SK-N-SH (cell line): ENCODE measurements at regions not wholly inside any gene's neighbourhood (a gene's known extent, or its start where the extent isn't known, plus 50 kb on each side); places are given as distances from the start of the nearest gene placed in this dataset.

Experiments used
- ELF1 ChIP-seq: IDR thresholded peaks from 2 replicates; pipeline ENCODE4 v1.4.0; 2012
- EP300 ChIP-seq, 2 experiments: IDR thresholded peaks; 2 replicates each; pipeline versions ENCODE4 v1.4.0 to v1.6.1; 2012; ENCODE audit warnings: borderline replicate concordance in 1 of 2, low read depth in 1 of 2, low read length in 1 of 2
- FOSL2 ChIP-seq: IDR thresholded peaks from 2 replicates; pipeline ENCODE4 v1.4.0; 2012; ENCODE audit warnings: low read depth, mild to moderate bottlenecking, moderate library complexity, borderline replicate concordance
- FOXJ3 ChIP-seq: sonication (generic); formaldehyde crosslinking; IDR thresholded peaks from 2 replicates; pipeline ENCODE4 v1.5.1; 2020; ENCODE audit warnings: mild to moderate bottlenecking, missing genetic modification reagents
- GABPA ChIP-seq: IDR thresholded peaks from 2 replicates; pipeline ENCODE4 v1.4.0; 2012; ENCODE audit warnings: low read depth, mild to moderate bottlenecking
- GATA2 ChIP-seq: sonication (generic); formaldehyde crosslinking; IDR thresholded peaks from 2 replicates; pipeline ENCODE4 v1.5.0; 2020; ENCODE audit warnings: mild to moderate bottlenecking, missing genetic modification reagents
- JUND ChIP-seq: IDR thresholded peaks from 2 replicates; pipeline ENCODE4 v1.4.0; 2012
- MEF2A ChIP-seq: IDR thresholded peaks from 2 replicates; pipeline ENCODE4 v1.4.0; 2012; ENCODE audit warnings: low read depth, borderline replicate concordance
- MXI1 ChIP-seq: IDR thresholded peaks from 2 replicates; pipeline ENCODE4 v1.6.1; 2012; ENCODE audit warnings: mild to moderate bottlenecking, low read depth, low read length, improper control_type of control experiment
- NFIC ChIP-seq: IDR thresholded peaks from 2 replicates; pipeline ENCODE4 v1.4.0; 2012; ENCODE audit warnings: borderline replicate concordance
- NRF1 ChIP-seq: IDR thresholded peaks from 2 replicates; pipeline ENCODE4 v1.6.1; 2012; ENCODE audit warnings: low read depth, mild to moderate bottlenecking, low read length
- POLR2AphosphoS5 ChIP-seq: IDR thresholded peaks from 2 replicates; pipeline ENCODE4 v1.6.1; 2012; ENCODE audit warnings: low read depth, low read length
- RCOR1 ChIP-seq: fragments of 150-350 bp; IDR thresholded peaks from 2 replicates; pipeline ENCODE4 v1.6.1; 2017; ENCODE audit warnings: antibody characterized with exemption, low read length
- RXRA ChIP-seq: IDR thresholded peaks from 2 replicates; pipeline ENCODE4 v1.4.0; 2012; ENCODE audit warnings: low read depth, mild to moderate bottlenecking, borderline replicate concordance
- SMC3 ChIP-seq: IDR thresholded peaks from 2 replicates; pipeline ENCODE4 v1.6.1; 2012; ENCODE audit warnings: low read depth, low read length, improper control_type of control experiment
- TCF12 ChIP-seq: IDR thresholded peaks from 2 replicates; pipeline ENCODE4 v1.4.0; 2012
- TEAD4 ChIP-seq: IDR thresholded peaks from 2 replicates; pipeline ENCODE4 v1.4.0; 2012; ENCODE audit warnings: mild to moderate bottlenecking, borderline replicate concordance; ENCODE audit not compliant: insufficient read depth
- YY1 ChIP-seq: IDR thresholded peaks from 2 replicates; pipeline ENCODE4 v1.4.0; 2012; ENCODE audit warnings: low read depth, mild to moderate bottlenecking
- TF ChIP-seq, protein P1 (sequence below): fragments of 150-350 bp; IDR thresholded peaks from 2 replicates; pipeline ENCODE4 v1.6.1; 2016; ENCODE audit warnings: mild to moderate bottlenecking, low read depth, low read length
- TF ChIP-seq, protein P2 (sequence below): IDR thresholded peaks from 2 replicates; pipeline ENCODE4; 2012
- TF ChIP-seq, protein P3 (sequence below): IDR thresholded peaks from 2 replicates; pipeline ENCODE4 v1.6.1; 2012; ENCODE audit warnings: mild to moderate bottlenecking, low read depth, low read length, moderate library complexity

DNA sequence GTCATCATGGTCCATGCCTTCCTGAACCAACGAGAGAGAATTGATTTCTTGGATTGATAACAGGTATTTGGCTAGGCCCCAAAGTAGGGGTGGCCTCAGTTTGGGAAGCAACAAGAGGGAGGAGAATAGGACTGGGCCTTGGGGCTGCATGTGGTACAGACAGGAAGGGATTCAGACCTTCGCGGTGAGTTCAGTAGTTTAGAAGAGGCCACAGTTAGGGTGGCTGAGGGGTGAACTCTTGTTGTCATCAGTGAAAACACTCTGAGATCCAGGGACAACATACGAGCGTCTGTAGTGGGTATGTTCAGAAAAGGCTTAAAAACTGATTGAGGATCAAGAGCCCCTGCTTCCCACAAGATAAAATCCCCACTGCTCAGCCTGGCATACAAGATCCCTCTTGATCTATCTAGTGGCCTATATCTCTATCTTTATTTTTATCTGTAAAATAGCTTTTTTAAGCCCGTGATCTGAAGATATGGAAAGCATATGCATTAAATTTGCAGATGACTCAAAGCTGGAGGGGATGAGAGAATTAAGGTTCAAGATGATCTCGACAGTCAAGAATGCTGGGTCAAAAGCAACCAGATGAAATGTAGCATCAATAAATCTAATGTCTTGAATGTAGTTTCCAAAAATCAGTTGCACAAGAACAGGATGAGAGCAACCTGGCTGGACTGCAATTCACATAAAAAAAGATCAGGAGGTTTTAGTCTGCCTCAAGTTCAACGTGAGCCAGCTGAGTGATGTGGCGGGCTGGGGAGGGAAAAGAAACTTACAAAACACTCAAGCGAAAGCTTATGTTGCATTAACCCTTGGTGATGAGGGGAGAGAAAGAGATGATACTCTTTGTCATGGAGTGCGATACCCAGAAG, 221.1 kb upstream of the TLE3 start (continued):
- TF ChIP-seq POLR2AphosphoS5 (peak; percentile 80; the same call in 1 of the 2 replicates), EP300 (IDR thresholded peaks at IDR 0.05; ENCODE audit: borderline replicate concordance in 1 of 2, low read depth in 1 of 2, low read length in 1 of 2) (peak; percentile 48 to 96; a peak in 3 of 4 replicates), NRF1 (no peak), FOXJ3 (CRISPR knock-in tag) (no peak), GATA2 (CRISPR knock-in tag) (0 out of 2 replicates have a peak, but pooled peaks have one; percentile 29), MXI1 (no peak), FOSL2 (peak; percentile 93), RXRA (peak; percentile 90), TCF12 (peak; percentile 98), SMC3 (no peak), TEAD4 (peak; percentile 91), GABPA (no peak), MEF2A (peak; percentile 78), RCOR1 (no peak), JUND (peak; percentile 98), NFIC (peak; percentile 90), ELF1 (no peak), YY1 (no peak)
- TF ChIP-seq, protein P1, sequence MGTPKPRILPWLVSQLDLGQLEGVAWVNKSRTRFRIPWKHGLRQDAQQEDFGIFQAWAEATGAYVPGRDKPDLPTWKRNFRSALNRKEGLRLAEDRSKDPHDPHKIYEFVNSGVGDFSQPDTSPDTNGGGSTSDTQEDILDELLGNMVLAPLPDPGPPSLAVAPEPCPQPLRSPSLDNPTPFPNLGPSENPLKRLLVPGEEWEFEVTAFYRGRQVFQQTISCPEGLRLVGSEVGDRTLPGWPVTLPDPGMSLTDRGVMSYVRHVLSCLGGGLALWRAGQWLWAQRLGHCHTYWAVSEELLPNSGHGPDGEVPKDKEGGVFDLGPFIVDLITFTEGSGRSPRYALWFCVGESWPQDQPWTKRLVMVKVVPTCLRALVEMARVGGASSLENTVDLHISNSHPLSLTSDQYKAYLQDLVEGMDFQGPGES, result no peak
- TF ChIP-seq, protein P2, sequence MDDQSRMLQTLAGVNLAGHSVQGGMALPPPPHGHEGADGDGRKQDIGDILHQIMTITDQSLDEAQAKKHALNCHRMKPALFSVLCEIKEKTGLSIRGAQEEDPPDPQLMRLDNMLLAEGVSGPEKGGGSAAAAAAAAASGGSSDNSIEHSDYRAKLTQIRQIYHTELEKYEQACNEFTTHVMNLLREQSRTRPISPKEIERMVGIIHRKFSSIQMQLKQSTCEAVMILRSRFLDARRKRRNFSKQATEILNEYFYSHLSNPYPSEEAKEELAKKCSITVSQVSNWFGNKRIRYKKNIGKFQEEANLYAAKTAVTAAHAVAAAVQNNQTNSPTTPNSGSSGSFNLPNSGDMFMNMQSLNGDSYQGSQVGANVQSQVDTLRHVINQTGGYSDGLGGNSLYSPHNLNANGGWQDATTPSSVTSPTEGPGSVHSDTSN, result peak; percentile 91
- TF ChIP-seq, protein P3, sequence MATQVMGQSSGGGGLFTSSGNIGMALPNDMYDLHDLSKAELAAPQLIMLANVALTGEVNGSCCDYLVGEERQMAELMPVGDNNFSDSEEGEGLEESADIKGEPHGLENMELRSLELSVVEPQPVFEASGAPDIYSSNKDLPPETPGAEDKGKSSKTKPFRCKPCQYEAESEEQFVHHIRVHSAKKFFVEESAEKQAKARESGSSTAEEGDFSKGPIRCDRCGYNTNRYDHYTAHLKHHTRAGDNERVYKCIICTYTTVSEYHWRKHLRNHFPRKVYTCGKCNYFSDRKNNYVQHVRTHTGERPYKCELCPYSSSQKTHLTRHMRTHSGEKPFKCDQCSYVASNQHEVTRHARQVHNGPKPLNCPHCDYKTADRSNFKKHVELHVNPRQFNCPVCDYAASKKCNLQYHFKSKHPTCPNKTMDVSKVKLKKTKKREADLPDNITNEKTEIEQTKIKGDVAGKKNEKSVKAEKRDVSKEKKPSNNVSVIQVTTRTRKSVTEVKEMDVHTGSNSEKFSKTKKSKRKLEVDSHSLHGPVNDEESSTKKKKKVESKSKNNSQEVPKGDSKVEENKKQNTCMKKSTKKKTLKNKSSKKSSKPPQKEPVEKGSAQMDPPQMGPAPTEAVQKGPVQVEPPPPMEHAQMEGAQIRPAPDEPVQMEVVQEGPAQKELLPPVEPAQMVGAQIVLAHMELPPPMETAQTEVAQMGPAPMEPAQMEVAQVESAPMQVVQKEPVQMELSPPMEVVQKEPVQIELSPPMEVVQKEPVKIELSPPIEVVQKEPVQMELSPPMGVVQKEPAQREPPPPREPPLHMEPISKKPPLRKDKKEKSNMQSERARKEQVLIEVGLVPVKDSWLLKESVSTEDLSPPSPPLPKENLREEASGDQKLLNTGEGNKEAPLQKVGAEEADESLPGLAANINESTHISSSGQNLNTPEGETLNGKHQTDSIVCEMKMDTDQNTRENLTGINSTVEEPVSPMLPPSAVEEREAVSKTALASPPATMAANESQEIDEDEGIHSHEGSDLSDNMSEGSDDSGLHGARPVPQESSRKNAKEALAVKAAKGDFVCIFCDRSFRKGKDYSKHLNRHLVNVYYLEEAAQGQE, result peak; percentile 36; the same call in 1 of the 2 replicates
